T-helper 1 cell treated with Interleukin-12 subunit alpha and Interleukin-12 subunit beta and Interleukin-4 antibody, amounts not matched to agents 30 μg/mL and 1 μg/mL, for 36 hours (primary cell): ENCODE measurements at regions not wholly inside any gene's neighbourhood (a gene's known extent, or its start where the extent isn't known, plus 50 kb on each side); places are given as distances from the start of the nearest gene placed in this dataset.

Experiments
- H3K27ac Mint-ChIP-seq: one replicate; pipeline ENCODE4 v1.8.0; 2021; ENCODE audit warnings: mild to moderate bottlenecking, mixed read lengths
- H3K27me3 Mint-ChIP-seq: one replicate; pipeline ENCODE4 v1.8.0; 2021; ENCODE audit warnings: low read depth, mixed read lengths
- H3K36me3 Mint-ChIP-seq: one replicate; pipeline ENCODE4 v1.8.0; 2021; ENCODE audit warnings: low read depth, mixed read lengths
- H3K4me1 Mint-ChIP-seq: one replicate; pipeline ENCODE4 v1.8.0; 2021; ENCODE audit warnings: low read depth, mixed read lengths
- H3K4me3 Mint-ChIP-seq: one replicate; pipeline ENCODE4 v1.8.0; 2021; ENCODE audit warnings: mild to moderate bottlenecking, moderate library complexity, mixed read lengths
- H3K9me3 Mint-ChIP-seq: one replicate; pipeline ENCODE4 v1.8.0; 2021; ENCODE audit warnings: mixed read lengths

GRCh38 chr14:87141801-87142200 is 851.2 kb downstream of the GALC start:
- Mint-ChIP-seq H3K9me3 (peaks cover 16% of the 10 kb centered on the region), H3K27ac (no peak overlapping the region), H3K36me3 (no peaks in the 10 kb centered on the region), H3K4me1 (no peaks in the 10 kb centered on the region), H3K4me3 (no peak overlapping the region), H3K27me3 (no peaks in the 10 kb centered on the region)

GRCh38 chr14:87139299-87139698 is 853.7 kb downstream of the GALC start:
- Mint-ChIP-seq H3K4me1 (no peaks in the 10 kb centered on the region), H3K36me3 (no peaks in the 10 kb centered on the region), H3K9me3 (peaks cover 15% of the 10 kb centered on the region), H3K27ac (no peak overlapping the region), H3K27me3 (no peaks in the 10 kb centered on the region), H3K4me3 (no peak overlapping the region)

GRCh38 chr14:87133073-87133801 is 859.7 kb downstream of the GALC start:
- no peak overlapping the region for H3K27ac Mint-ChIP-seq
- no peaks in the 10 kb centered on the region for H3K27me3 Mint-ChIP-seq
- no peaks in the 10 kb centered on the region for H3K36me3 Mint-ChIP-seq
- H3K4me1 Mint-ChIP-seq, result no peaks in the 10 kb centered on the region
- H3K4me3 Mint-ChIP-seq, result no peak overlapping the region
- H3K9me3 Mint-ChIP-seq, result peaks cover 3% of the 10 kb centered on the region

- no peak overlapping the region for H3K4me3 Mint-ChIP-seq
- H3K36me3 Mint-ChIP-seq, result no peaks in the 10 kb centered on the region
- H3K27ac Mint-ChIP-seq, result no peak overlapping the region
- H3K27me3 Mint-ChIP-seq, result no peaks in the 10 kb centered on the region
- peaks cover 3% of the 10 kb centered on the region for H3K9me3 Mint-ChIP-seq
- H3K4me1 Mint-ChIP-seq, result no peaks in the 10 kb centered on the region
These were observed 861.1 kb downstream of the GALC start for GRCh38 chr14:87131879-87132278.

- H3K36me3 Mint-ChIP-seq, result no peaks in the 10 kb centered on the region
- no peak overlapping the region for H3K27ac Mint-ChIP-seq
- H3K4me3 Mint-ChIP-seq, result no peak overlapping the region
These were observed 870.8 kb downstream of the GALC start for GRCh38 chr14:87122166-87122565.

GRCh38 chr14:87121716-87122115 is 871.3 kb downstream of the GALC start:
- no peaks in the 10 kb centered on the region for H3K36me3 Mint-ChIP-seq
- H3K4me1 Mint-ChIP-seq, result no peaks in the 10 kb centered on the region
- no peaks in the 10 kb centered on the region for H3K27me3 Mint-ChIP-seq
- no peak overlapping the region for H3K4me3 Mint-ChIP-seq
- H3K27ac Mint-ChIP-seq, result no peak overlapping the region
- no peaks in the 10 kb centered on the region for H3K9me3 Mint-ChIP-seq

More at GRCh38 chr14:87122166-87122565, 870.8 kb downstream of the GALC start:
- H3K27me3 Mint-ChIP-seq, result no peaks in the 10 kb centered on the region
- no peaks in the 10 kb centered on the region for H3K9me3 Mint-ChIP-seq
- no peaks in the 10 kb centered on the region for H3K4me1 Mint-ChIP-seq

- Mint-ChIP-seq H3K27me3 (no peaks in the 10 kb centered on the region), H3K9me3 (no peaks in the 10 kb centered on the region), H3K4me3 (no peak overlapping the region)
These were observed 877.7 kb downstream of the GALC start for GRCh38 chr14:87115234-87115633.

GRCh38 chr14:87113286-87113685 is 879.7 kb downstream of the GALC start:
- no peaks in the 10 kb centered on the region for H3K4me1 Mint-ChIP-seq
- no peak overlapping the region for H3K27ac Mint-ChIP-seq
- no peaks in the 10 kb centered on the region for H3K36me3 Mint-ChIP-seq
- no peaks in the 10 kb centered on the region for H3K27me3 Mint-ChIP-seq
- H3K4me3 Mint-ChIP-seq, result no peak overlapping the region
- H3K9me3 Mint-ChIP-seq, result peaks cover 8% of the 10 kb centered on the region

More at GRCh38 chr14:87115234-87115633, 877.7 kb downstream of the GALC start:
- no peaks in the 10 kb centered on the region for H3K36me3 Mint-ChIP-seq
- H3K4me1 Mint-ChIP-seq, result no peaks in the 10 kb centered on the region
- H3K27ac Mint-ChIP-seq, result no peak overlapping the region

- Mint-ChIP-seq H3K27me3 (no peaks in the 10 kb centered on the region), H3K27ac (no peak overlapping the region), H3K4me1 (no peaks in the 10 kb centered on the region), H3K36me3 (no peaks in the 10 kb centered on the region), H3K9me3 (peaks cover 8% of the 10 kb centered on the region), H3K4me3 (no peak overlapping the region)
These were observed 881.2 kb downstream of the GALC start for GRCh38 chr14:87111741-87112140.

GRCh38 chr14:87111126-87111525 is 881.9 kb downstream of the GALC start:
- H3K4me1 Mint-ChIP-seq, result no peaks in the 10 kb centered on the region
- no peak overlapping the region for H3K4me3 Mint-ChIP-seq
- H3K27me3 Mint-ChIP-seq, result no peaks in the 10 kb centered on the region
- H3K36me3 Mint-ChIP-seq, result no peaks in the 10 kb centered on the region
- peaks cover 8% of the 10 kb centered on the region for H3K9me3 Mint-ChIP-seq
- no peak overlapping the region for H3K27ac Mint-ChIP-seq

GRCh38 chr14:87109271-87109670 is 883.7 kb downstream of the GALC start:
- Mint-ChIP-seq H3K4me1 (no peaks in the 10 kb centered on the region), H3K27me3 (no peaks in the 10 kb centered on the region), H3K4me3 (no peak overlapping the region), H3K36me3 (no peaks in the 10 kb centered on the region), H3K27ac (no peak overlapping the region), H3K9me3 (peaks cover 8% of the 10 kb centered on the region)

- H3K27me3 Mint-ChIP-seq, result no peaks in the 10 kb centered on the region
- H3K4me3 Mint-ChIP-seq, result no peak overlapping the region
- no peak overlapping the region for H3K27ac Mint-ChIP-seq
- peaks cover 8% of the 10 kb centered on the region for H3K9me3 Mint-ChIP-seq
- H3K36me3 Mint-ChIP-seq, result no peaks in the 10 kb centered on the region
- no peaks in the 10 kb centered on the region for H3K4me1 Mint-ChIP-seq
These were observed 884.3 kb downstream of the GALC start for GRCh38 chr14:87108726-87109125.

- Mint-ChIP-seq H3K9me3 (no peaks in the 10 kb centered on the region), H3K27ac (no peak overlapping the region), H3K27me3 (no peaks in the 10 kb centered on the region), H3K4me1 (no peaks in the 10 kb centered on the region), H3K4me3 (no peak overlapping the region), H3K36me3 (no peaks in the 10 kb centered on the region)
These were observed 890.1 kb downstream of the GALC start for GRCh38 chr14:87102811-87103378.

GRCh38 chr14:87097015-87097414 is 896.0 kb downstream of the GALC start:
- Mint-ChIP-seq H3K4me3 (no peak overlapping the region), H3K36me3 (no peaks in the 10 kb centered on the region), H3K27me3 (no peaks in the 10 kb centered on the region)

GRCh38 chr14:87094913-87095312 is 898.1 kb downstream of the GALC start:
- H3K4me1 Mint-ChIP-seq, result no peaks in the 10 kb centered on the region
- peaks cover 10% of the 10 kb centered on the region for H3K9me3 Mint-ChIP-seq
- H3K27ac Mint-ChIP-seq, result no peak overlapping the region
- no peaks in the 10 kb centered on the region for H3K36me3 Mint-ChIP-seq
- H3K4me3 Mint-ChIP-seq, result no peak overlapping the region
- H3K27me3 Mint-ChIP-seq, result no peaks in the 10 kb centered on the region

More at GRCh38 chr14:87097015-87097414, 896.0 kb downstream of the GALC start:
- H3K4me1 Mint-ChIP-seq, result no peaks in the 10 kb centered on the region
- peaks cover 3% of the 10 kb centered on the region for H3K9me3 Mint-ChIP-seq
- no peak overlapping the region for H3K27ac Mint-ChIP-seq
